Heart left ventricle (tissue), 16 donors: ENCODE measurements at regions not wholly inside any gene's neighbourhood (a gene's known extent, or its start where the extent isn't known, plus 50 kb on each side); places are given as distances from the start of the nearest gene placed in this dataset.

Experiments used
- ATAC-seq, 4 donors: fragments of 200-7000 bp; cut with Tn5 transposase; one replicate each; pipeline ENCODE4 v1.9.1; 2020 to 2022; ENCODE audit warnings: moderate library complexity in 4 of 4, mild to moderate bottlenecking in 3 of 4, moderate number of reproducible peaks in 1 of 4
- DNase-seq, 5 donors: peaks; one replicate each; pipeline ENCODE4 v3.0.0-alpha.2; 2020
- H3K27ac ChIP-seq, 12 donors: fragments of 200-600 bp; sonication (generic) in 4 of 12; one replicate each; pipeline versions ENCODE4 v1.5.0 to v1.8.0; 2016 to 2022; ENCODE audit warnings: mild to moderate bottlenecking in 2 of 12
- H3K27me3 ChIP-seq, 9 donors: fragments of 200-600 bp; sonication (generic) in 2 of 9; one replicate each; pipeline versions ENCODE4 v1.5.1 to v1.8.0; 2016 to 2022; ENCODE audit warnings: mild to moderate bottlenecking in 3 of 9
- H3K36me3 ChIP-seq, 9 donors: fragments of 200-600 bp; sonication (generic) in 2 of 9; one replicate each; pipeline versions ENCODE4 v1.5.0 to v1.8.0; 2018 to 2022; ENCODE audit warnings: mild to moderate bottlenecking in 2 of 9
- H3K4me1 ChIP-seq, 12 donors: fragments of 200-600 bp; sonication (generic) in 4 of 12; one replicate each; pipeline versions ENCODE4 v1.5.0 to v1.8.0; 2016 to 2022; ENCODE audit warnings: mild to moderate bottlenecking in 3 of 12
- H3K4me3 ChIP-seq, 12 donors: fragments of 200-600 bp; sonication (generic) in 4 of 12; one replicate each; pipeline versions ENCODE4 v1.5.0 to v1.8.0; 2017 to 2022; ENCODE audit warnings: mild to moderate bottlenecking in 9 of 12, moderate library complexity in 4 of 12
- H3K9me3 ChIP-seq, 12 donors: fragments of 200-600 bp; sonication (generic) in 4 of 12; one replicate each; pipeline versions ENCODE4 v1.5.0 to v1.8.0; 2016 to 2022; ENCODE audit warnings: mild to moderate bottlenecking in 1 of 12
- POLR2A ChIP-seq, 2 donors: fragments of 450-650 bp; IDR thresholded peaks; one replicate each; pipeline ENCODE4 v1.6.1; 2017; ENCODE audit warnings: antibody characterized with exemption in 2 of 2, mild to moderate bottlenecking in 2 of 2, moderate library complexity in 2 of 2
- WGBS, 4 donors: extraction: QIAGEN DNeasy Blood & Tissue Kit in 2 of 4; methylation state at CpG; one replicate each; pipeline versions ENCODE4 v1.1.5 to v1.1.7; 2013 to 2018; 5-methylcytosine and 5-hydroxymethylcytosine counted together
- intact Hi-C, 10 donors: fragments of 100-400 bp; cut with DNase I; formaldehyde crosslinking; loops; one replicate each; pipeline versions ENCODE4 v1.11.1 to v1.14.2; 2022
- TF ChIP-seq, protein P1 (sequence below), 12 donors: fragments of 200-600 bp; sonication (generic) in 4 of 12; IDR thresholded peaks; one replicate each; pipeline versions ENCODE4 v1.5.0 to v1.8.0; 2018 to 2022; ENCODE audit warnings: antibody characterized with exemption in 12 of 12, mild to moderate bottlenecking in 5 of 12
- donor health status: ischemic (EF 13 %, LVEDD 7.1; RV severe dilation, severe dysfunction).
- donor health status: healthy with polysubstance abuse.
- donor health status: DM: no; HTN: yes; CAD: no.
- donor health status: DM: no; HTN: no; CAD: no.
- donor health status: ischemic (EF 25% LVEDD 6.9; RV normal size, moderate dysfunction).
- donor health status: ischemic (EF 25% LVEDD 5.7; RV mildly dilated, moderate dysfunction).
- donor health status: healthy.
- donor health status: DM: yes; HTN: yes; CAD: no.
- donor health status: ischemic (EF 35%, LVEDD 5.7; RV mildly dilated, moderate dysfunction).
- donor health status: nonischemic (EF 11% LVEDD 7.7; RV severe dilation, severe dysfunction).
- donor health status: DM: yes; HTN: yes; CAD: no.
- donor health status: PGD.
- donor health status: ischemic (EF 29% LVEDD 5.4; RV normal size, mild dysfunction).
- donor health status: nonischemic (EF 23%, LVEDD 6.1; RV moderate dilation, normal function).

DNA sequence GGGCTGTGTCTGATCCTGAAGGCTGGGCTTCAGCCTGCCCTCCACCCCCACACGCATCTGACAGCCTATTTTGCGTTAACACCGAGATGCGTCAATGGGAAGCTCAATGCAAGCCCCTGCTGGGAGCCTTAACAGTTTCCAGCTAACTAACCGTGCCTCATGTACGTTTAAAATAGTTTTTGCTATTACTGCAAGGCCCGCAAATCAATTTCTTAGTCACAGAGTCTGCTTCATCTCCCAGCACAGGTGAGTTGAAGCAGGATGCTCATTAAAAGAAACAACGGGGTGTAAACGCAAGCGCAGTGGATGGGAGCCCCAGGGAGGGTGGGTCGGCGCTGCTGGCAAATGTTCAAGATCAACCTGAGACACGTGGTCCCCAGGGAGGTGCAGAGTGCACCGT, 142.8 kb upstream of the PHACTR3 start:
- Histone ChIP-seq H3K4me3 (no peak overlapping the region), H3K9me3 (peaks cover 0 to 9% (median 0%) of the 10 kb centered on the region in 12 donors), H3K27me3 (peaks cover 0 to 25% (median 0%) of the 10 kb centered on the region in 9 donors), H3K4me1 (no peaks in the 10 kb centered on the region), H3K36me3 (no peaks in the 10 kb centered on the region), H3K27ac (no peak overlapping the region)
- DNase-seq: no peak
- no peak for ATAC-seq
- 62 to 64% (median 63%) methylated on average over 14 of the region's 14 CpGs for WGBS, 4 donors
- intact Hi-C loops: no loop called here
- TF ChIP-seq, protein P1, sequence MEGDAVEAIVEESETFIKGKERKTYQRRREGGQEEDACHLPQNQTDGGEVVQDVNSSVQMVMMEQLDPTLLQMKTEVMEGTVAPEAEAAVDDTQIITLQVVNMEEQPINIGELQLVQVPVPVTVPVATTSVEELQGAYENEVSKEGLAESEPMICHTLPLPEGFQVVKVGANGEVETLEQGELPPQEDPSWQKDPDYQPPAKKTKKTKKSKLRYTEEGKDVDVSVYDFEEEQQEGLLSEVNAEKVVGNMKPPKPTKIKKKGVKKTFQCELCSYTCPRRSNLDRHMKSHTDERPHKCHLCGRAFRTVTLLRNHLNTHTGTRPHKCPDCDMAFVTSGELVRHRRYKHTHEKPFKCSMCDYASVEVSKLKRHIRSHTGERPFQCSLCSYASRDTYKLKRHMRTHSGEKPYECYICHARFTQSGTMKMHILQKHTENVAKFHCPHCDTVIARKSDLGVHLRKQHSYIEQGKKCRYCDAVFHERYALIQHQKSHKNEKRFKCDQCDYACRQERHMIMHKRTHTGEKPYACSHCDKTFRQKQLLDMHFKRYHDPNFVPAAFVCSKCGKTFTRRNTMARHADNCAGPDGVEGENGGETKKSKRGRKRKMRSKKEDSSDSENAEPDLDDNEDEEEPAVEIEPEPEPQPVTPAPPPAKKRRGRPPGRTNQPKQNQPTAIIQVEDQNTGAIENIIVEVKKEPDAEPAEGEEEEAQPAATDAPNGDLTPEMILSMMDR (IDR thresholded peaks at IDR 0.05): no peak
- no peak for TF ChIP-seq POLR2A (IDR thresholded peaks at IDR 0.05)

DNA sequence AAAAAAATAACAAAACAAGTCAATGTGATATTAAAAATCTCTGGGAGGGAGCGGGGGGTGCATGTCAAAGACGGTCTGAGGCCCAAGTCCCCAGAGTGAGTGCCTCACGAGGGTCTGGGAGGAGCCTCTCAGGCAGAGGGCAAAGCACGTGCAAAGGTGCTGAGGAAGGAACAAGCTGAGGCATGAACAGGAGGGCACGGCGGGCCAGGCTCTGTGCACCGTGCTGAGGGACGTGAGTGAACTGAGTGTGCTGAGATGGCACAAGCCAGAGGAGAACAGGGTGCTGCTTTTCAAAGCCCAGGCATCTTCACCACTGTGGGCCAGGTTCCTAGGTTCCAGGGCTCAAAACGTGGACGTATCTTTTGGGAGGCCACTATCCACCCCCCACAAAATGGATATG, 142.1 kb upstream of the PHACTR3 start:
- Histone ChIP-seq H3K27ac (no peak overlapping the region), H3K27me3 (peaks cover 0 to 18% (median 0%) of the 10 kb centered on the region in 9 donors), H3K36me3 (no peaks in the 10 kb centered on the region), H3K9me3 (peaks cover 0 to 9% (median 0%) of the 10 kb centered on the region in 12 donors), H3K4me3 (no peak overlapping the region), H3K4me1 (no peaks in the 10 kb centered on the region)
- ATAC-seq (no peak), DNase-seq (no peak)
- TF ChIP-seq, protein P1 (IDR thresholded peaks at IDR 0.05): no peak
- TF ChIP-seq POLR2A (IDR thresholded peaks at IDR 0.05): no peak
- 67 to 81% (median 77%) methylated on average over 10 of the region's 10 CpGs for WGBS, 4 donors
- intact Hi-C loops: no loop called here

DNA sequence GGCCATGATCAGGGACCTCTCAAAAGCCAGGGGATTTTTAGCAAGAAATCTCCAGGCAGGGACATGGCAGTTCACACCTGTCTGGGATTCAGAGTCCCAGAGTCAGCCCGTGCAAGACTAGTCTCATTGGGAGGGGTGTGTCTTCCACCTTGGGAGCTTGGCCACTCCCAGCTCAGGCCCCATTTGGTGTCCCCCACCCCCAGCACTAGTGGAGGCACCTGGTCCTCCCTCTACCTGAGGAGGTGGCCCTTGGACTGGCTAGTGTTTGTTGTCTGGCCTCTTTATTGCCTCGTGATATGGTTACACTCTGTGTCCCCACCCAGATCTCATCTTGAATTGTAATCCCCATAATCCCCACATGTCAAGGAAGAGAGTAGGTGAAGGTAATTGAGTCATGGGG, 140.8 kb upstream of the PHACTR3 start:
- no peaks in the 10 kb centered on the region for H3K4me1 ChIP-seq
- intact Hi-C loops: no loop called here
- no peaks in the 10 kb centered on the region for H3K36me3 ChIP-seq
- H3K27ac ChIP-seq: no peak overlapping the region
- peaks cover 0 to 14% (median 0%) of the 10 kb centered on the region in 9 donors for H3K27me3 ChIP-seq
- DNase-seq (no peak), ATAC-seq (no peak)
- no peak for TF ChIP-seq POLR2A (IDR thresholded peaks at IDR 0.05)
- TF ChIP-seq, protein P1 (IDR thresholded peaks at IDR 0.05): no peak
- peaks cover 0 to 9% (median 0%) of the 10 kb centered on the region in 12 donors for H3K9me3 ChIP-seq
- WGBS, 4 donors: 60 to 80% (median 69%) methylated on average over 2 of the region's 2 CpGs
- no peak overlapping the region for H3K4me3 ChIP-seq

DNA sequence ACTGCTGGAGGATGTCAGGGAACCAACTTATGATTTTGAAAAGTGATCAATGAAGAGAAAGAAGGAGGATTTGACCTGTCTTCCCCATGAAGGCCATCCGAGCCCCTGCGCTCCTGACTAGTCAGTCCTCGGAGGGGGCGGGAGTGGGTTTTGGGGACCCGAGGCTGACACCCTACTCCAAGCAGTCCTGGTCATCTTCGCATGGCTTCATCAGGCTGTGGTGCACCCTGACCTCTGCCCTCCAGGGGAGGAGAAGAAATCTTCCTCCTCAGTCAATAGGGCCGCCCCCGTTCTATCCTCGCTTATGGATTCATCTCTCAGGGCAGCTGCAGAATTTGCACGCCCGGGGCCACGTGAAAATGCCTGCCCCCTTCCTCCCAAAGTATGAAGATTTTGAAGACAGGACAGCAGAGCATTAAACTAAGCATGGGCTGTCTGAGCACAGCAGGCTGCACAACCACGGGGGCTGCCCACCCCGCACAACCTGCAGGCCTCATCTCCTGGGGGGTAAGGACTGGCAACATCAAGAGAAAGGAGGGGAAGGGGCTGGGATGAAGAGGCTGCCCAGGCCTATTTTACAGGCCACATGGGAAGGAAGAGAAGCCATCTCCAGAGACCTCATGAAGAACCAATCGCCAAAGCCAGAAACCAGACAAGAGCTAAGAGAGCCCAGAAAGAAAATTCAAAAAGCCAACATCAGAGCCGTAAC, 138.1 kb upstream of the PHACTR3 start:
- Histone ChIP-seq H3K27ac (no peak overlapping the region), H3K4me3 (no peak overlapping the region), H3K27me3 (peaks cover 0 to 11% (median 0%) of the 10 kb centered on the region in 9 donors), H3K9me3 (no peaks in the 10 kb centered on the region), H3K4me1 (no peaks in the 10 kb centered on the region), H3K36me3 (no peaks in the 10 kb centered on the region)
- WGBS, 4 donors: 86 to 95% (median 90%) methylated on average over 14 to 16 of the region's 16 CpGs
- DNase-seq (no peak), ATAC-seq (no peak)
- TF ChIP-seq, protein P1 (IDR thresholded peaks at IDR 0.05): no peak
- TF ChIP-seq POLR2A (IDR thresholded peaks at IDR 0.05): no peak
- intact Hi-C loops: no loop called here
